ENCODE measurements at regions not wholly inside any gene's neighbourhood (a gene's known extent, or its start where the extent isn't known, plus 50 kb on each side); places are given as distances from the start of the nearest gene placed in this dataset.

- H3K27me3 ChIP-seq (ENCODE audit: control insufficient read depth in 1 of 2, insufficient read depth in 2 of 2, low read length in 2 of 2), result no peaks in the 10 kb centered on the region
- no peak overlapping the region for H3K4me3 ChIP-seq (ENCODE audit: low read depth in 1 of 2, low read length in 2 of 2)
- no peaks in the 10 kb centered on the region for H3K4me1 ChIP-seq (ENCODE audit: control insufficient read depth in 2 of 2, insufficient read depth in 2 of 2, low read length in 1 of 2)
- H3K27ac ChIP-seq (ENCODE audit: low read depth in 2 of 2, low read length in 1 of 2), result no peak overlapping the region
- H3K9me3 ChIP-seq (ENCODE audit: control insufficient read depth in 2 of 2, insufficient read depth in 1 of 2, low read depth in 1 of 2, low read length in 1 of 2), result no peaks in the 10 kb centered on the region
- WGBS, 2 donors, result 94% methylated on average over 8 of the region's 8 CpGs
- no peaks in the 10 kb centered on the region for H3K36me3 ChIP-seq (ENCODE audit: control insufficient read depth in 2 of 2, insufficient read depth in 2 of 2, low read length in 1 of 2)
These were observed 50.7 kb upstream of the NOCT start for GRCh38 chr4:138964716-138965426.

GRCh38 chr4:138963412-138963811 lies 52.2 kb upstream of the NOCT start:
- no peaks in the 10 kb centered on the region for H3K36me3 ChIP-seq (ENCODE audit: control insufficient read depth in 2 of 2, insufficient read depth in 2 of 2, low read length in 1 of 2)
- H3K9me3 ChIP-seq (ENCODE audit: control insufficient read depth in 2 of 2, insufficient read depth in 1 of 2, low read depth in 1 of 2, low read length in 1 of 2), result no peaks in the 10 kb centered on the region
- H3K27me3 ChIP-seq (ENCODE audit: control insufficient read depth in 1 of 2, insufficient read depth in 2 of 2, low read length in 2 of 2), result no peaks in the 10 kb centered on the region
- no peak overlapping the region for H3K27ac ChIP-seq (ENCODE audit: low read depth in 2 of 2, low read length in 1 of 2)
- WGBS, 2 donors, result 68 to 71% methylated on average over 3 to 4 of the region's 4 CpGs
- no peak overlapping the region for H3K4me3 ChIP-seq (ENCODE audit: low read depth in 1 of 2, low read length in 2 of 2)
- no peaks in the 10 kb centered on the region for H3K4me1 ChIP-seq (ENCODE audit: control insufficient read depth in 2 of 2, insufficient read depth in 2 of 2, low read length in 1 of 2)

DNA sequence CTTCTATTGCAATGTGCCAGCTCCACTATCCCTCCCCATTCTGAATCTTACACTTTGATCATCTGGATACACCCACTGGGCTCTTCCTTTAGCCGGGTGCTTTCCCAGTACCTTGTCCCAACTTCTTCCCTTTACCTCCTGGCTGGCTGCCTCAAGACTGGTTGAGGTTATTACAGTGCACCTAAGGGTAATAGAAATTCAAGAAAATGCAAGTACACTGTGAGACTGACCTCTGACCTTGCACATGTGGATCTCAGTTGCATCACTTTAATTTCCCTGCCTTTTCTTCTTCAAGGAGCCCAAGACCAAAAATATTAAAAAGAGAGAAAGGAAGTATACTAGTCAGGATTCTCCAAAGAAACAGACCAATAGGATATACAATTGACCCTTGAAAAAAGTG lies 53.9 kb upstream of the NOCT start:
- Histone ChIP-seq H3K27ac (ENCODE audit: low read depth in 2 of 2, low read length in 1 of 2) (no peak overlapping the region), H3K27me3 (ENCODE audit: control insufficient read depth in 1 of 2, insufficient read depth in 2 of 2, low read length in 2 of 2) (no peaks in the 10 kb centered on the region), H3K4me1 (ENCODE audit: control insufficient read depth in 2 of 2, insufficient read depth in 2 of 2, low read length in 1 of 2) (no peaks in the 10 kb centered on the region), H3K9me3 (ENCODE audit: control insufficient read depth in 2 of 2, insufficient read depth in 1 of 2, low read depth in 1 of 2, low read length in 1 of 2) (no peaks in the 10 kb centered on the region), H3K36me3 (ENCODE audit: control insufficient read depth in 2 of 2, insufficient read depth in 2 of 2, low read length in 1 of 2) (no peaks in the 10 kb centered on the region), H3K4me3 (ENCODE audit: low read depth in 1 of 2, low read length in 2 of 2) (no peak overlapping the region)
- WGBS, 2 donors, result 45 to 50% methylated on average over 1 of the region's 1 CpG

- H3K4me1 ChIP-seq (ENCODE audit: control insufficient read depth in 2 of 2, insufficient read depth in 2 of 2, low read length in 1 of 2), result no peaks in the 10 kb centered on the region
- H3K9me3 ChIP-seq (ENCODE audit: control insufficient read depth in 2 of 2, insufficient read depth in 1 of 2, low read depth in 1 of 2, low read length in 1 of 2), result no peaks in the 10 kb centered on the region
- no peak overlapping the region for H3K27ac ChIP-seq (ENCODE audit: low read depth in 2 of 2, low read length in 1 of 2)
- 81 to 89% methylated on average over 5 of the region's 5 CpGs for WGBS, 2 donors
- no peaks in the 10 kb centered on the region for H3K27me3 ChIP-seq (ENCODE audit: control insufficient read depth in 1 of 2, insufficient read depth in 2 of 2, low read length in 2 of 2)
- no peak overlapping the region for H3K4me3 ChIP-seq (ENCODE audit: low read depth in 1 of 2, low read length in 2 of 2)
- H3K36me3 ChIP-seq (ENCODE audit: control insufficient read depth in 2 of 2, insufficient read depth in 2 of 2, low read length in 1 of 2), result no peaks in the 10 kb centered on the region
These were observed 54.5 kb upstream of the NOCT start for GRCh38 chr4:138961129-138961528.

DNA sequence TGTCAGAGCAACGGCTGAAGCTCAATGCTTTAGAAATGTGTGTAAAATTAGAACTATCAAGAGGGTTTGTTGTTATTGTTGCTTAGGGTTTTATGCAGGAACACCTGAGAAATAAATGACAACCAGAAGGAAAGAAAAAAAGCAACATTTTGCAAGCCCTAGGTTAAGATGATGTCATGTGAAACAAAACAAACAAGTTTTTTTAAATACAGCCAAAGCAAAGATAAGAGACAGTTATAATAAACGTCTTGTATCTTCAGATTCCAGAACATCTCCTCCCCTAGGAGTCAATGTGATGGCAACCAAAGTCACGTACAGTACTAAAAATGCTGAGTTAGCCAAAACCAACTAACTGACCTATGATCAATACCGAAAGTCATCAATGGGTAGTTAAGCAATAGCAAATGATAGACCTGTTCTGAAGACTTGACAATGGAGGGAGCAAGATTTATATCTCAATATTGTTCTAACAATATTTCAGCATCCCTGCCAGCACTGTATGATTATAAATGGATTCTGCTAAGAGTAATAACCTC lies 55.3 kb upstream of the NOCT start:
- H3K4me3 ChIP-seq (ENCODE audit: low read depth in 1 of 2, low read length in 2 of 2), result no peak overlapping the region
- H3K27ac ChIP-seq (ENCODE audit: low read depth in 2 of 2, low read length in 1 of 2), result no peak overlapping the region
- H3K36me3 ChIP-seq (ENCODE audit: control insufficient read depth in 2 of 2, insufficient read depth in 2 of 2, low read length in 1 of 2), result no peaks in the 10 kb centered on the region
- H3K4me1 ChIP-seq (ENCODE audit: control insufficient read depth in 2 of 2, insufficient read depth in 2 of 2, low read length in 1 of 2), result no peaks in the 10 kb centered on the region
- H3K9me3 ChIP-seq (ENCODE audit: control insufficient read depth in 2 of 2, insufficient read depth in 1 of 2, low read depth in 1 of 2, low read length in 1 of 2), result no peaks in the 10 kb centered on the region
- no peaks in the 10 kb centered on the region for H3K27me3 ChIP-seq (ENCODE audit: control insufficient read depth in 1 of 2, insufficient read depth in 2 of 2, low read length in 2 of 2)
- 62 to 74% methylated on average over 4 of the region's 4 CpGs for WGBS, 2 donors

GRCh38 chr4:138959097-138959815 lies 56.3 kb upstream of the NOCT start:
- no peaks in the 10 kb centered on the region for H3K9me3 ChIP-seq (ENCODE audit: control insufficient read depth in 2 of 2, insufficient read depth in 1 of 2, low read depth in 1 of 2, low read length in 1 of 2)
- H3K27me3 ChIP-seq (ENCODE audit: control insufficient read depth in 1 of 2, insufficient read depth in 2 of 2, low read length in 2 of 2), result no peaks in the 10 kb centered on the region
- H3K4me1 ChIP-seq (ENCODE audit: control insufficient read depth in 2 of 2, insufficient read depth in 2 of 2, low read length in 1 of 2), result no peaks in the 10 kb centered on the region
- no peak overlapping the region for H3K27ac ChIP-seq (ENCODE audit: low read depth in 2 of 2, low read length in 1 of 2)
- 74 to 76% methylated on average over 5 of the region's 5 CpGs for WGBS, 2 donors
- no peaks in the 10 kb centered on the region for H3K36me3 ChIP-seq (ENCODE audit: control insufficient read depth in 2 of 2, insufficient read depth in 2 of 2, low read length in 1 of 2)
- no peak overlapping the region for H3K4me3 ChIP-seq (ENCODE audit: low read depth in 1 of 2, low read length in 2 of 2)

GRCh38 chr4:138958519-138958918 lies 57.1 kb upstream of the NOCT start:
- H3K9me3 ChIP-seq (ENCODE audit: control insufficient read depth in 2 of 2, insufficient read depth in 1 of 2, low read depth in 1 of 2, low read length in 1 of 2), result no peaks in the 10 kb centered on the region
- H3K36me3 ChIP-seq (ENCODE audit: control insufficient read depth in 2 of 2, insufficient read depth in 2 of 2, low read length in 1 of 2), result no peaks in the 10 kb centered on the region
- no peak overlapping the region for H3K4me3 ChIP-seq (ENCODE audit: low read depth in 1 of 2, low read length in 2 of 2)
- no peaks in the 10 kb centered on the region for H3K27me3 ChIP-seq (ENCODE audit: control insufficient read depth in 1 of 2, insufficient read depth in 2 of 2, low read length in 2 of 2)
- no peak overlapping the region for H3K27ac ChIP-seq (ENCODE audit: low read depth in 2 of 2, low read length in 1 of 2)
- 63 to 76% methylated on average over 3 of the region's 3 CpGs for WGBS, 2 donors
- H3K4me1 ChIP-seq (ENCODE audit: control insufficient read depth in 2 of 2, insufficient read depth in 2 of 2, low read length in 1 of 2), result no peaks in the 10 kb centered on the region

DNA sequence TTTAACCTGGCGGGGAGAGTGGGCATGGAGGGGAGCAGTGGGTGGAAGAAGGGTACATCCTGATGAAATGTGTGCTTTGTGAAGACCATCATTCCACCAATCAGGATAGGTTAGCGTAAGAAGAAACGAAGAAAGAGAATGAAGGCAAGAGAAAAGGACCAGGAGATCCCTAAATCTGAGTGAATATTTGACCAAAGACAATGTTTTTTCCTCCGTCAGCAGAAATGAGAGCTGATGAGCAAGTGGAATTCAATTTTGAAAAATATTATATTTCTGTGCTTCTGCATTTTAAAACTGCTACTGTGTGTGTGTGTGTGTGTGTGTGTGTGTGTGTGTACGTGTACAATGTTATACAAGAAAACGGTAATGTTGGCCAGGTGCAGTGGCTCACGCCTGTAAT lies 58.3 kb upstream of the NOCT start:
- no peaks in the 10 kb centered on the region for H3K27me3 ChIP-seq (ENCODE audit: control insufficient read depth in 1 of 2, insufficient read depth in 2 of 2, low read length in 2 of 2)
- H3K4me3 ChIP-seq (ENCODE audit: low read depth in 1 of 2, low read length in 2 of 2), result no peak overlapping the region
- WGBS, 2 donors, result 86 to 94% methylated on average over 7 of the region's 7 CpGs
- peaks cover 0 to 2% of the 10 kb centered on the region in 2 donors for H3K4me1 ChIP-seq (ENCODE audit: control insufficient read depth in 2 of 2, insufficient read depth in 2 of 2, low read length in 1 of 2)
- H3K27ac ChIP-seq (ENCODE audit: low read depth in 2 of 2, low read length in 1 of 2), result no peak overlapping the region
- no peaks in the 10 kb centered on the region for H3K36me3 ChIP-seq (ENCODE audit: control insufficient read depth in 2 of 2, insufficient read depth in 2 of 2, low read length in 1 of 2)
- no peaks in the 10 kb centered on the region for H3K9me3 ChIP-seq (ENCODE audit: control insufficient read depth in 2 of 2, insufficient read depth in 1 of 2, low read depth in 1 of 2, low read length in 1 of 2)

- H3K36me3 ChIP-seq (ENCODE audit: control insufficient read depth in 2 of 2, insufficient read depth in 2 of 2, low read length in 1 of 2), result no peaks in the 10 kb centered on the region
- H3K9me3 ChIP-seq (ENCODE audit: control insufficient read depth in 2 of 2, insufficient read depth in 1 of 2, low read depth in 1 of 2, low read length in 1 of 2), result no peaks in the 10 kb centered on the region
- WGBS, 2 donors, result 70 to 74% methylated on average over 2 of the region's 2 CpGs
- no peak overlapping the region for H3K27ac ChIP-seq (ENCODE audit: low read depth in 2 of 2, low read length in 1 of 2)
- H3K4me3 ChIP-seq (ENCODE audit: low read depth in 1 of 2, low read length in 2 of 2), result no peak overlapping the region
- H3K4me1 ChIP-seq (ENCODE audit: control insufficient read depth in 2 of 2, insufficient read depth in 2 of 2, low read length in 1 of 2), result peaks cover 0 to 2% of the 10 kb centered on the region in 2 donors
- H3K27me3 ChIP-seq (ENCODE audit: control insufficient read depth in 1 of 2, insufficient read depth in 2 of 2, low read length in 2 of 2), result no peaks in the 10 kb centered on the region
These were observed 61.2 kb upstream of the NOCT start for GRCh38 chr4:138954428-138954827.
